GM23338 (cell line): ENCODE measurements at regions not wholly inside any gene's neighbourhood (a gene's known extent, or its start where the extent isn't known, plus 50 kb on each side); places are given as distances from the start of the nearest gene placed in this dataset.

Source experiments
- ATAC-seq: fragments of 200-7000 bp; cut with Tn5 transposase; 3 replicates; pipeline ENCODE4 v1.9.1; 2020
- DNase-seq: peaks from one replicate; pipeline ENCODE4 v3.0.0-alpha.2; 2015; ENCODE audit warnings: low spot score
- H2AFZ ChIP-seq: fragments of 200-600 bp; sonication (generic); 2 replicates; pipeline ENCODE4 v1.8.0; 2016; ENCODE audit warnings: antibody characterized with exemption, mild to moderate bottlenecking, moderate library complexity
- H3F3A ChIP-seq: fragments of 200-600 bp; sonication (generic); replicated peaks from 2 replicates; pipeline ENCODE4 v1.8.0; 2017; ENCODE audit warnings: antibody characterized with exemption, mixed run types, low read depth
- H3K27ac ChIP-seq: fragments of 200-600 bp; sonication (generic); 2 replicates; pipeline ENCODE4 v1.6.1; 2016; ENCODE audit warnings: low read depth
- H3K27me3 ChIP-seq: fragments of 200-600 bp; sonication (generic); 2 replicates; pipeline ENCODE4 v1.8.0; 2016; ENCODE audit warnings: mild to moderate bottlenecking, mixed run types, moderate library complexity; ENCODE audit not compliant: insufficient read depth
- H3K36me3 ChIP-seq: fragments of 200-600 bp; sonication (generic); 2 replicates; pipeline ENCODE4 v1.8.0; 2016; ENCODE audit warnings: mild to moderate bottlenecking; ENCODE audit not compliant: insufficient read depth
- H3K4me1 ChIP-seq: fragments of 200-600 bp; sonication (generic); 2 replicates; pipeline ENCODE4 v1.8.0; 2016; ENCODE audit warnings: mild to moderate bottlenecking, moderate library complexity; ENCODE audit not compliant: insufficient read depth
- H3K4me2 ChIP-seq: fragments of 200-600 bp; sonication (generic); 2 replicates; pipeline ENCODE4 v1.7.1; 2017; ENCODE audit warnings: mixed run types
- H3K4me3 ChIP-seq: fragments of 200-600 bp; sonication (generic); 2 replicates; pipeline ENCODE4 v1.6.1; 2016; ENCODE audit warnings: mixed run types
- H3K79me2 ChIP-seq: fragments of 200-600 bp; sonication (generic); replicated peaks from 2 replicates; pipeline ENCODE4 v1.8.0; 2017; ENCODE audit warnings: mild to moderate bottlenecking; ENCODE audit not compliant: insufficient read depth
- H3K9me2 ChIP-seq: fragments of 200-600 bp; sonication (generic); 2 replicates; pipeline ENCODE4 v1.8.0; 2017; ENCODE audit not compliant: insufficient read depth
- H4K20me1 ChIP-seq: fragments of 200-600 bp; sonication (generic); replicated peaks from 2 replicates; pipeline ENCODE4 v1.8.0; 2017; ENCODE audit warnings: mild to moderate bottlenecking; ENCODE audit not compliant: insufficient read depth
- H3K27ac Mint-ChIP-seq: 2 replicates; pipeline ENCODE4 v1.8.0; 2020; ENCODE audit warnings: inconsistent platforms, mild to moderate bottlenecking, moderate library complexity, mixed read lengths
- H3K27me3 Mint-ChIP-seq: 3 replicates; pipeline ENCODE4 v1.8.0; 2022; ENCODE audit warnings: low read depth, mild to moderate bottlenecking, moderate library complexity, mixed read lengths, inconsistent platforms; ENCODE audit not compliant: insufficient read depth, poor library complexity
- H3K36me3 Mint-ChIP-seq: 3 replicates; pipeline ENCODE4 v1.8.0; 2021; ENCODE audit warnings: low read depth, mild to moderate bottlenecking, inconsistent platforms, moderate library complexity, mixed read lengths
- H3K4me1 Mint-ChIP-seq: 3 replicates; pipeline ENCODE4 v1.8.0; 2020; ENCODE audit warnings: mild to moderate bottlenecking, inconsistent platforms, mixed read lengths
- H3K4me3 Mint-ChIP-seq: 3 replicates; pipeline ENCODE4 v1.8.0; 2021; ENCODE audit warnings: moderate library complexity, mild to moderate bottlenecking, inconsistent platforms, mixed read lengths
- H3K9me3 Mint-ChIP-seq: 3 replicates; pipeline ENCODE4 v1.8.0; 2020; ENCODE audit warnings: moderate library complexity, mild to moderate bottlenecking, inconsistent platforms, mixed read lengths
- CREB1 ChIP-seq: fragments of 250-450 bp; sonication (Bioruptor Pico); IDR thresholded peaks from 2 replicates; pipeline ENCODE4 v1.5.0; 2020; ENCODE audit warnings: low read depth, mild to moderate bottlenecking, moderate library complexity
- EZH2phosphoT487 ChIP-seq: fragments of 200-600 bp; sonication (generic); IDR thresholded peaks from one replicate; pipeline ENCODE4 v1.8.1; 2018; ENCODE audit warnings: antibody characterized with exemption; ENCODE audit not compliant: unreplicated experiment
- JUNB ChIP-seq: IDR thresholded peaks from one replicate; pipeline ENCODE4 v1.6.1; 2016; ENCODE audit warnings: antibody characterized with exemption; ENCODE audit not compliant: unreplicated experiment
- NANOG ChIP-seq: IDR thresholded peaks from 2 replicates; pipeline ENCODE4 v1.6.1; 2016; ENCODE audit warnings: antibody characterized with exemption, borderline replicate concordance
- STAT1 ChIP-seq: IDR thresholded peaks from one replicate; pipeline ENCODE4 v1.6.1; 2016; ENCODE audit warnings: antibody characterized with exemption; ENCODE audit not compliant: unreplicated experiment
- ZNF114 ChIP-seq: fragments of 250-450 bp; sonication (Bioruptor Pico); IDR thresholded peaks from 2 replicates; pipeline ENCODE4 v1.5.0; 2020; ENCODE audit warnings: mild to moderate bottlenecking, moderate library complexity
- ZNF331 ChIP-seq: fragments of 250-450 bp; sonication (Bioruptor Pico); IDR thresholded peaks from 2 replicates; pipeline ENCODE4 v1.5.0; 2020; ENCODE audit warnings: low read depth, mild to moderate bottlenecking, moderate library complexity
- TF ChIP-seq, protein P1 (sequence below): IDR thresholded peaks from 2 replicates; pipeline ENCODE4 v1.6.1; 2016; ENCODE audit warnings: antibody characterized with exemption
- TF ChIP-seq, protein P2 (sequence below): IDR thresholded peaks from one replicate; pipeline ENCODE4 v1.6.1; 2018; ENCODE audit warnings: antibody characterized with exemption; ENCODE audit not compliant: unreplicated experiment
- TF ChIP-seq, protein P3 (sequence below): fragments of 250-450 bp; sonication (Bioruptor Pico); IDR thresholded peaks from 2 replicates; pipeline ENCODE4 v1.5.0; 2020; ENCODE audit warnings: mild to moderate bottlenecking, moderate library complexity

- H3K36me3 ChIP-seq, result no peaks in the 10 kb centered on the region
- H3F3A ChIP-seq, result no peaks in the 10 kb centered on the region
- no peak overlapping the region for H3K4me2 ChIP-seq
- no peaks in the 10 kb centered on the region for H4K20me1 ChIP-seq
- no peak overlapping the region for H3K27ac ChIP-seq
- no peak for TF ChIP-seq EZH2phosphoT487
- H3K4me1 Mint-ChIP-seq, result no peaks in the 10 kb centered on the region
- H2AFZ ChIP-seq, result no peak overlapping the region
- 0 out of 2 replicates have a peak, but pooled peaks cover 5% of the 10 kb centered on the region for H3K9me2 ChIP-seq
- ATAC-seq (no peak), DNase-seq (no peak)
- H3K4me3 ChIP-seq, result no peak overlapping the region
- H3K27ac Mint-ChIP-seq, result no peak overlapping the region
- H3K4me1 ChIP-seq, result no peaks in the 10 kb centered on the region
- no peaks in the 10 kb centered on the region for H3K27me3 ChIP-seq
- no peaks in the 10 kb centered on the region; the same call in 2 of the 3 replicates for H3K36me3 Mint-ChIP-seq
- no peaks in the 10 kb centered on the region; the same call in 2 of the 3 replicates for H3K9me3 Mint-ChIP-seq
- H3K27me3 Mint-ChIP-seq, result peaks cover 5% of the 10 kb centered on the region
- H3K79me2 ChIP-seq, result no peaks in the 10 kb centered on the region
- H3K4me3 Mint-ChIP-seq, result no peak overlapping the region
Measured at GRCh38 chr7:27399791-27400567, 157.4 kb downstream of the EVX1 start.

GRCh38 chr7:27405780-27406179 lies 163.2 kb downstream of the EVX1 start:
- no peak overlapping the region for H3K27ac ChIP-seq
- Mint-ChIP-seq H3K36me3 (no peaks in the 10 kb centered on the region; the same call in 2 of the 3 replicates), H3K27ac (no peak overlapping the region), H3K4me3 (no peak overlapping the region), H3K4me1 (peaks cover 8% of the 10 kb centered on the region; the same call in 2 of the 3 replicates), H3K9me3 (peaks cover 2% of the 10 kb centered on the region; the same call in 2 of the 3 replicates), H3K27me3 (peaks cover 6% of the 10 kb centered on the region)
- H3F3A ChIP-seq, result no peaks in the 10 kb centered on the region
- H3K4me2 ChIP-seq, result no peak overlapping the region
- H3K27me3 ChIP-seq, result no peaks in the 10 kb centered on the region
- no peaks in the 10 kb centered on the region for H4K20me1 ChIP-seq
- H3K4me1 ChIP-seq, result peaks cover 7% of the 10 kb centered on the region; the same call in 1 of the 2 replicates
- H3K9me2 ChIP-seq, result 0 out of 2 replicates have a peak, but pooled peaks cover 5% of the 10 kb centered on the region
- H3K79me2 ChIP-seq, result no peaks in the 10 kb centered on the region
- no peak overlapping the region for H3K4me3 ChIP-seq
- H3K36me3 ChIP-seq, result no peaks in the 10 kb centered on the region
- DNase-seq, result no peak
- ATAC-seq, result no peak
- H2AFZ ChIP-seq, result no peak overlapping the region
- TF ChIP-seq STAT1 (no peak), ZNF331 (CRISPR knock-in tag) (no peak), NANOG (no peak), JUNB (no peak), ZNF114 (CRISPR knock-in tag) (no peak), EZH2phosphoT487 (no peak), CREB1 (CRISPR knock-in tag) (no peak)
- TF ChIP-seq, protein P1, sequence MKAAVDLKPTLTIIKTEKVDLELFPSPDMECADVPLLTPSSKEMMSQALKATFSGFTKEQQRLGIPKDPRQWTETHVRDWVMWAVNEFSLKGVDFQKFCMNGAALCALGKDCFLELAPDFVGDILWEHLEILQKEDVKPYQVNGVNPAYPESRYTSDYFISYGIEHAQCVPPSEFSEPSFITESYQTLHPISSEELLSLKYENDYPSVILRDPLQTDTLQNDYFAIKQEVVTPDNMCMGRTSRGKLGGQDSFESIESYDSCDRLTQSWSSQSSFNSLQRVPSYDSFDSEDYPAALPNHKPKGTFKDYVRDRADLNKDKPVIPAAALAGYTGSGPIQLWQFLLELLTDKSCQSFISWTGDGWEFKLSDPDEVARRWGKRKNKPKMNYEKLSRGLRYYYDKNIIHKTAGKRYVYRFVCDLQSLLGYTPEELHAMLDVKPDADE, result no peak
- TF ChIP-seq, protein P2, sequence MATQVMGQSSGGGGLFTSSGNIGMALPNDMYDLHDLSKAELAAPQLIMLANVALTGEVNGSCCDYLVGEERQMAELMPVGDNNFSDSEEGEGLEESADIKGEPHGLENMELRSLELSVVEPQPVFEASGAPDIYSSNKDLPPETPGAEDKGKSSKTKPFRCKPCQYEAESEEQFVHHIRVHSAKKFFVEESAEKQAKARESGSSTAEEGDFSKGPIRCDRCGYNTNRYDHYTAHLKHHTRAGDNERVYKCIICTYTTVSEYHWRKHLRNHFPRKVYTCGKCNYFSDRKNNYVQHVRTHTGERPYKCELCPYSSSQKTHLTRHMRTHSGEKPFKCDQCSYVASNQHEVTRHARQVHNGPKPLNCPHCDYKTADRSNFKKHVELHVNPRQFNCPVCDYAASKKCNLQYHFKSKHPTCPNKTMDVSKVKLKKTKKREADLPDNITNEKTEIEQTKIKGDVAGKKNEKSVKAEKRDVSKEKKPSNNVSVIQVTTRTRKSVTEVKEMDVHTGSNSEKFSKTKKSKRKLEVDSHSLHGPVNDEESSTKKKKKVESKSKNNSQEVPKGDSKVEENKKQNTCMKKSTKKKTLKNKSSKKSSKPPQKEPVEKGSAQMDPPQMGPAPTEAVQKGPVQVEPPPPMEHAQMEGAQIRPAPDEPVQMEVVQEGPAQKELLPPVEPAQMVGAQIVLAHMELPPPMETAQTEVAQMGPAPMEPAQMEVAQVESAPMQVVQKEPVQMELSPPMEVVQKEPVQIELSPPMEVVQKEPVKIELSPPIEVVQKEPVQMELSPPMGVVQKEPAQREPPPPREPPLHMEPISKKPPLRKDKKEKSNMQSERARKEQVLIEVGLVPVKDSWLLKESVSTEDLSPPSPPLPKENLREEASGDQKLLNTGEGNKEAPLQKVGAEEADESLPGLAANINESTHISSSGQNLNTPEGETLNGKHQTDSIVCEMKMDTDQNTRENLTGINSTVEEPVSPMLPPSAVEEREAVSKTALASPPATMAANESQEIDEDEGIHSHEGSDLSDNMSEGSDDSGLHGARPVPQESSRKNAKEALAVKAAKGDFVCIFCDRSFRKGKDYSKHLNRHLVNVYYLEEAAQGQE, result no peak
- TF ChIP-seq, protein P3, sequence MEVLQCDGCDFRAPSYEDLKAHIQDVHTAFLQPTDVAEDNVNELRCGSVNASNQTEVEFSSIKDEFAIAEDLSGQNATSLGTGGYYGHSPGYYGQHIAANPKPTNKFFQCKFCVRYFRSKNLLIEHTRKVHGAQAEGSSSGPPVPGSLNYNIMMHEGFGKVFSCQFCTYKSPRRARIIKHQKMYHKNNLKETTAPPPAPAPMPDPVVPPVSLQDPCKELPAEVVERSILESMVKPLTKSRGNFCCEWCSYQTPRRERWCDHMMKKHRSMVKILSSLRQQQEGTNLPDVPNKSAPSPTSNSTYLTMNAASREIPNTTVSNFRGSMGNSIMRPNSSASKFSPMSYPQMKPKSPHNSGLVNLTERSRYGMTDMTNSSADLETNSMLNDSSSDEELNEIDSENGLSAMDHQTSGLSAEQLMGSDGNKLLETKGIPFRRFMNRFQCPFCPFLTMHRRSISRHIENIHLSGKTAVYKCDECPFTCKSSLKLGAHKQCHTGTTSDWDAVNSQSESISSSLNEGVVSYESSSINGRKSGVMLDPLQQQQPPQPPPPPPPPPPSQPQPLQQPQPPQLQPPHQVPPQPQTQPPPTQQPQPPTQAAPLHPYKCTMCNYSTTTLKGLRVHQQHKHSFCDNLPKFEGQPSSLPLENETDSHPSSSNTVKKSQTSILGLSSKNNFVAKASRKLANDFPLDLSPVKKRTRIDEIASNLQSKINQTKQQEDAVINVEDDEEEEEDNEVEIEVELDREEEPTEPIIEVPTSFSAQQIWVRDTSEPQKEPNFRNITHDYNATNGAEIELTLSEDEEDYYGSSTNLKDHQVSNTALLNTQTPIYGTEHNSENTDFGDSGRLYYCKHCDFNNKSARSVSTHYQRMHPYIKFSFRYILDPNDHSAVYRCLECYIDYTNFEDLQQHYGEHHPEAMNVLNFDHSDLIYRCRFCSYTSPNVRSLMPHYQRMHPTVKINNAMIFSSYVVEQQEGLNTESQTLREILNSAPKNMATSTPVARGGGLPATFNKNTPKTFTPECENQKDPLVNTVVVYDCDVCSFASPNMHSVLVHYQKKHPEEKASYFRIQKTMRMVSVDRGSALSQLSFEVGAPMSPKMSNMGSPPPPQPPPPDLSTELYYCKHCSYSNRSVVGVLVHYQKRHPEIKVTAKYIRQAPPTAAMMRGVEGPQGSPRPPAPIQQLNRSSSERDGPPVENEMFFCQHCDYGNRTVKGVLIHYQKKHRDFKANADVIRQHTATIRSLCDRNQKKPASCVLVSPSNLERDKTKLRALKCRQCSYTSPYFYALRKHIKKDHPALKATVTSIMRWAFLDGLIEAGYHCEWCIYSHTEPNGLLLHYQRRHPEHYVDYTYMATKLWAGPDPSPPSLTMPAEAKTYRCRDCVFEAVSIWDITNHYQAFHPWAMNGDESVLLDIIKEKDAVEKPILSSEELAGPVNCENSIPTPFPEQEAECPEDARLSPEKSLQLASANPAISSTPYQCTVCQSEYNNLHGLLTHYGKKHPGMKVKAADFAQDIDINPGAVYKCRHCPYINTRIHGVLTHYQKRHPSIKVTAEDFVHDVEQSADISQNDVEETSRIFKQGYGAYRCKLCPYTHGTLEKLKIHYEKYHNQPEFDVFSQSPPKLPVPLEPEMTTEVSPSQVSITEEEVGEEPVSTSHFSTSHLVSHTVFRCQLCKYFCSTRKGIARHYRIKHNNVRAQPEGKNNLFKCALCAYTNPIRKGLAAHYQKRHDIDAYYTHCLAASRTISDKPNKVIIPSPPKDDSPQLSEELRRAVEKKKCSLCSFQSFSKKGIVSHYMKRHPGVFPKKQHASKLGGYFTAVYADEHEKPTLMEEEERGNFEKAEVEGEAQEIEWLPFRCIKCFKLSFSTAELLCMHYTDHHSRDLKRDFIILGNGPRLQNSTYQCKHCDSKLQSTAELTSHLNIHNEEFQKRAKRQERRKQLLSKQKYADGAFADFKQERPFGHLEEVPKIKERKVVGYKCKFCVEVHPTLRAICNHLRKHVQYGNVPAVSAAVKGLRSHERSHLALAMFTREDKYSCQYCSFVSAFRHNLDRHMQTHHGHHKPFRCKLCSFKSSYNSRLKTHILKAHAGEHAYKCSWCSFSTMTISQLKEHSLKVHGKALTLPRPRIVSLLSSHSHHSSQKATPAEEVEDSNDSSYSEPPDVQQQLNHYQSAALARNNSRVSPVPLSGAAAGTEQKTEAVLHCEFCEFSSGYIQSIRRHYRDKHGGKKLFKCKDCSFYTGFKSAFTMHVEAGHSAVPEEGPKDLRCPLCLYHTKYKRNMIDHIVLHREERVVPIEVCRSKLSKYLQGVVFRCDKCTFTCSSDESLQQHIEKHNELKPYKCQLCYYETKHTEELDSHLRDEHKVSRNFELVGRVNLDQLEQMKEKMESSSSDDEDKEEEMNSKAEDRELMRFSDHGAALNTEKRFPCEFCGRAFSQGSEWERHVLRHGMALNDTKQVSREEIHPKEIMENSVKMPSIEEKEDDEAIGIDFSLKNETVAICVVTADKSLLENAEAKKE, result no peak
